ENCODE measurements at regions not wholly inside any gene's neighbourhood (a gene's known extent, or its start where the extent isn't known, plus 50 kb on each side); places are given as distances from the start of the nearest gene placed in this dataset.

DNA sequence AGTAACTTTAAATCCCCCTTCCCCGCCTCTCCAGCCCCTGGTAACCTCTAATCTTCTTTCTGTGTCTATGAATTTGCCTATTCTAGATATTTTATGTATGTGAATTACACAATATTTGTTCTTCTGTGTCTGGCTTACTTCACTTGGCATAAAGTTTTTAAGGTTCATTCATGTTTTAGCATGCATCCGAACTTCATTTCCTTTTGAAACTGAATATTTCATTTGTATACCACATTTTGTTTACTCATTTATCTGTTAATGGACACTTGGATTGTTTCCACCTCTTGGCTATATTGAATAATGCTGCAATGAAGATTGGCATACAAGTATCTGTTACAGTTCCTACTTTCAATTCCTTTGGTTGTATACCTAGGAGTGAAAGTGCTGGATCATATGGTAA lies 205.3 kb downstream of the TM2D1 start:
- no peaks in the 10 kb centered on the region for H3K9me3 Mint-ChIP-seq

DNA sequence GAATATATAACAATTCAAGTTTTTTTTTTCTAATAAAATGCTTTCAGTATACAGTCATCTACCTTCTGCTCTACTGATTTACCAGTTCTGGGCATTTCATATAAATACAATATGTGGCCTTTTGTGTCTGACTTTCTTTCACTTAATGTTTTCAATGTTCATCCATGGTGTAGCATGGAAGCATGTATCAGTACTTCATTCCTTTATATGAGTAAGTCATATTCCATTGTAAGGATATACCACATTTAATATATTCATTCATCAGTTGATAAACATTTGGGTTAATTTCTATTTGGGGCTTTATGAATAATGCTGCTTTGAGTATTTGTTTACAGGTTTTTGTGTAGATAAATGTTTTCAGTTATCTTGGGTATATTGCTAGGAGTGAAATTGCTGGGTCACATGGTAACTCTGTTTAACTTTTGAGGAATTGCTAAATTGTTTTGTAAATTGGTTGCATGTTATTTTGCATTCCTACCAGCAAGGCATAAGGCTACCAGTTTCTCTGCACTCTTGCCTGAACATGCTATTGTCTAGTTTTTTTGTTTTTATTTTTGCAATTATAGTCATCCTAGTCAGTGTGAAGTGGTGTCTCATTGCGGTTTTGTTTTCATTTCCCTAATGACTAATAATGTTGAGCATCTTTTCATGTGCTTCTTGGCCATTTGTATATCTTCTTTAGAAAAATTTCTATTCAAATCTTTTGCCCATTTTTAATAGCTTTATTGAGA lies 206.1 kb downstream of the TM2D1 start:
- no peak for DNase-seq
- Mint-ChIP-seq H3K27ac (no peak overlapping the region), H3K4me3 (no peak overlapping the region), H3K9me3 (no peaks in the 10 kb centered on the region), H3K36me3 (no peaks in the 10 kb centered on the region), H3K27me3 (no peaks in the 10 kb centered on the region), H3K4me1 (peaks cover 3% of the 10 kb centered on the region)

More for the DNA sequence above, 205.3 kb downstream of the TM2D1 start:
- Mint-ChIP-seq H3K27ac (no peak overlapping the region), H3K4me1 (peaks cover 3% of the 10 kb centered on the region), H3K27me3 (peaks cover 3% of the 10 kb centered on the region), H3K4me3 (no peak overlapping the region), H3K36me3 (no peaks in the 10 kb centered on the region)
- DNase-seq = no peak

DNA sequence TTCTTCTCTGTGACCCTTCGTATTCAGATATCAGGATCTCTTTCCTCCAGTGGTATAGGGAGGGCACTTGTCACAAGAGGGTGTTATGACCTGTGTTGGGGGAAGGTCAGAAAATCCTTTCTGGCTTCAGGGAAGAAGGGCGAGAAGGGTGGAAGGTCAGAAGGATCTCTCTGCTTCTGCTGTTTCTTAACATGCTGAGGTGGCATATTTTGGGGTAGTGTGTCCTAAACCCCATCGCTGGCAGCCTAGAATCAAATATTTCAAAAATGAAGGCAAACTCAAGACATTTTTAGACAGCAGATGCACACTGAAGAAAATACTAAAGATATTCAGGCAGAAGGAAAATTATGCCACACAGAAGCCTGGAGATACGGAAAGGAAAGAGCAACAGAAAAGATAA lies 207.6 kb downstream of the TM2D1 start:
- Mint-ChIP-seq H3K4me3 (no peak overlapping the region), H3K27ac (no peak overlapping the region), H3K36me3 (no peaks in the 10 kb centered on the region), H3K9me3 (no peaks in the 10 kb centered on the region), H3K27me3 (no peaks in the 10 kb centered on the region), H3K4me1 (peaks cover 3% of the 10 kb centered on the region)
- DNase-seq = no peak

DNA sequence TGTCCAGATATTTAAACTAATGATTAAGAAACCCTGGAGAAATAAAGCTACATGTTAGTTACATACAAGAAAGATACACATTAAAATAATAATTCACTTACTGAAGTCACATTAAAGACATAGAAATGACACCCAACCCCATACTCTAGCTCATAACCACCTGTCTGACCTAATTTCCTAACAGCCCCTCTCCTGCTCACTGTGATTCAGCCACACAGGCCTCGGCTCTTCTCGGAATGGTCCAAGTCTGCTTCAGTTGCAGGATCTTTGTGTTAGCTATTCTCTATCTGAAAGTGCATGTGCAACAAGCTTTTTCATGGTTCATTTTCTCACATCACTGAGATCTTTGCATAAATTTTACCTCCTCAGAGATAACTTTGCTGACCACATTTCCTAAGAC lies 209.8 kb downstream of the TM2D1 start:
- no peak for DNase-seq
- peaks cover 3% of the 10 kb centered on the region for H3K4me1 Mint-ChIP-seq
- H3K4me3 Mint-ChIP-seq = no peak overlapping the region
- no peaks in the 10 kb centered on the region for H3K36me3 Mint-ChIP-seq
- no peak overlapping the region for H3K27ac Mint-ChIP-seq
- H3K9me3 Mint-ChIP-seq = no peaks in the 10 kb centered on the region
- no peaks in the 10 kb centered on the region for H3K27me3 Mint-ChIP-seq
